ENCODE measurements at regions not wholly inside any gene's neighbourhood (a gene's known extent, or its start where the extent isn't known, plus 50 kb on each side); places are given as distances from the start of the nearest gene placed in this dataset.
"Not testable (repeated sequence)": the region's sequence is repeated elsewhere in the genome, so short reads cannot be mapped to it uniquely, and the experiment has no call there.

GRCh38 chr9:28423255-28423654 is 850.0 kb upstream of the C9orf72 start:
- Mint-ChIP-seq H3K9me3 (no peaks in the 10 kb centered on the region), H3K4me3 (no peak overlapping the region), H3K4me1 (no peaks in the 10 kb centered on the region), H3K27me3 (no peaks in the 10 kb centered on the region), H3K27ac (no peak overlapping the region), H3K36me3 (no peaks in the 10 kb centered on the region)
- CTCF ChIA-PET = no interaction called here
- no peak for DNase-seq

DNA sequence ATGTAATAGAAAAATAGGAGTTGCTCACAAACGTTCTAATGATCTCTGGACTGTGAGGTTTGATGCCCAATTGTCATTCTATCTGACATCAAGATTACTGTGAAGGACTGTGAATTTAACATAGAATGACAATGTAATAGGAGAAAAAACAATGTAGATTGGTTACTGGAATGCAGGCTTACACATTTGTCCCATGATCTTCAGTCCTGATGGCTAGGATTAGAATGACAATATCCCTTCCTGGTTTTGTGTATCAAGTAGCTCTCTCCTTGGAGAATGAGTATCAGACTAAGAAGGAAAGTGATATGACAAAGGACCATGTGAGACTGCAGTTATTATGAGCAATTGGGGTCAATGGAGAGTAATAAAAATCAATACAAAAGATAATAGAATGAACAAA is 862.2 kb upstream of the C9orf72 start:
- no peaks in the 10 kb centered on the region for H3K36me3 Mint-ChIP-seq
- H3K27me3 Mint-ChIP-seq = no peaks in the 10 kb centered on the region
- H3K27ac Mint-ChIP-seq = no peak overlapping the region
- CTCF ChIA-PET = no interaction called here
- no peak for DNase-seq
- H3K4me3 Mint-ChIP-seq = no peak overlapping the region
- peaks cover 5% of the 10 kb centered on the region for H3K9me3 Mint-ChIP-seq
- no peaks in the 10 kb centered on the region for H3K4me1 Mint-ChIP-seq

DNA sequence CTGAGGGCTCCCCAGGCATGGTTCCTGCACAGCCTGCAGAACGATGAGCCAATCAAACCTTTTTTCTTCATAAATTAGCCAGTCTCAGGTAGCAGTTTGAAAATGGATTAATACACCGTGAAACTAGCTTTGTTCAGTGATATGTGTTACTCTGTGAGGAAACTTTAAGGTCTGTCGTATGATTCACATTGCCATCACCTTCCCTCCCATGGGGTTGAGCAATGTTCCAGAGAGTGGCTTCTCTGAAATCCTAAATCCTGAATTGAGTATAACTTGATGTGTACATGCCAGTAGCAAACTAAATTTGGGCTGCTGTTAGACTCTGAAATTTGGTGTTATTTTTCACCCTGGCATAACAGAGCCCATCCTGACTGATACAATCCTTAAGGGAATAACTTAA is 866.4 kb upstream of the C9orf72 start:
- no peaks in the 10 kb centered on the region for H3K4me1 Mint-ChIP-seq
- H3K27me3 Mint-ChIP-seq = no peaks in the 10 kb centered on the region
- CTCF ChIA-PET = no interaction called here
- DNase-seq = no peak
- no peak overlapping the region for H3K4me3 Mint-ChIP-seq
- H3K36me3 Mint-ChIP-seq = no peaks in the 10 kb centered on the region
- peaks cover 9% of the 10 kb centered on the region for H3K9me3 Mint-ChIP-seq
- H3K27ac Mint-ChIP-seq = no peak overlapping the region

- no peaks in the 10 kb centered on the region for H3K4me1 Mint-ChIP-seq
- DNase-seq = no peak
- peaks cover 7% of the 10 kb centered on the region for H3K9me3 Mint-ChIP-seq
- CTCF ChIA-PET = no interaction called here
- no peak overlapping the region for H3K27ac Mint-ChIP-seq
- no peaks in the 10 kb centered on the region for H3K27me3 Mint-ChIP-seq
- H3K4me3 Mint-ChIP-seq = no peak overlapping the region
- H3K36me3 Mint-ChIP-seq = no peaks in the 10 kb centered on the region
Observed at GRCh38 chr9:28443461-28443860, 870.2 kb upstream of the C9orf72 start.

DNA sequence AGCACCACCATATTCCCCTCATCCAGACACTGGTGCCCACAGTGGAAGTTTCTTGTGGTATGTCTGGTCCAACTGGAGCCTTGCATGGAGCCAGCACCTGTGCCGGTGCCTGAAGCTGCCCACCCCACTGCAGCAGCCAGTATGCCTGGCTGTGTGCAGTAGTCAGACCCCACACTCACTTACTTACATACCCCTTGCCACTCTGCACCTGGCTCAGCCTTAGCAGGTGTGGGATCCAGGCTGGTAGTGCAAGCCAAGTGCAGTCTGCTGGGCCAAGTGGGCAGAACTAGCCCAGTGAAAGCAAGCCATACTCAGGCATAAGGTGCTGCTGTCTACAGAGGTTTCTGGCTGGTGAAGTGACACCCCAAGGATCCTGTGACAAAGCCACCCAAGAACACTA is 871.4 kb upstream of the C9orf72 start:
- H3K27me3 Mint-ChIP-seq = no peaks in the 10 kb centered on the region
- no peak for DNase-seq
- no peaks in the 10 kb centered on the region for H3K36me3 Mint-ChIP-seq
- CTCF ChIA-PET = no interaction called here
- no peak overlapping the region for H3K27ac Mint-ChIP-seq
- H3K4me1 Mint-ChIP-seq = no peaks in the 10 kb centered on the region
- no peak overlapping the region for H3K4me3 Mint-ChIP-seq
- peaks cover 7% of the 10 kb centered on the region for H3K9me3 Mint-ChIP-seq

DNA sequence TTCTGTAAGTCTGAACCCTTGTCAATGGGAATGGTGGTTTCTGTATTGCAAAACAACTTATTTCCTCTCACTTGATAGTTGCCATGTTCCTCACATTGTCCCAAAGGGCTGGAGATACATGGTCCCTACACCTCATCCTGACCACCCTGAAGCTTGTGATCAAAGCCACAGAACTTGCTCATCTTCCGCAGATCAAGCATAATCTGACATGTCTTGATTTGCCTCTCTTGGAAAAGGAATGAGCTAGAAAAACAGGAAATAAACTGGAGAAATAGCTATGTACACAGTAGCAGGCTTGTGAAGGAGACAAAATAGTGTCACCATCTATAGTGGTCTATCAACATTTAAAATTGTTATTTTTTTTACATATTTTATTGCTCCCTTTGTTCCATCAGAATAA is 871.9 kb upstream of the C9orf72 start:
- Mint-ChIP-seq H3K9me3 (peaks cover 7% of the 10 kb centered on the region), H3K27ac (no peak overlapping the region), H3K4me1 (no peaks in the 10 kb centered on the region), H3K4me3 (no peak overlapping the region), H3K36me3 (no peaks in the 10 kb centered on the region), H3K27me3 (no peaks in the 10 kb centered on the region)
- CTCF ChIA-PET = no interaction called here
- no peak for DNase-seq

DNA sequence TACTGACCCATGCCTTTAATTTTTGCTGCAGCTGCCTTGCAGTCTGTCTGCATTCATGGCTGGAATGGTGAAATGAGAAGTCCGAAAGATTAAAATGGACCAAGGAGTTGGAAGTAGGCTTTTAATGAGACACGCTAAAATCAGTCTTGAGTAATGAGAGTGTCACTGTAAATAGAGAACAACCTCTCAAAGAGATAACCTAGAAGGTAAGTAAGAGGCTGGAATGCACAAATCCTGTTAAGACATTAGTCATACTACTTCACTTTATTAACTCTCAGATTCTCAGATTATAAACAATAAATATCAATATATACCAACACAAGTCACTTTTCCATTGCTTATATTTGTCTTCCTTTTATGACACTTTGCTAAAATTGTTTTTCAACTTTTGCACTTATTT is 880.6 kb upstream of the C9orf72 start:
- no peak overlapping the region for H3K27ac Mint-ChIP-seq
- H3K9me3 Mint-ChIP-seq = no peaks in the 10 kb centered on the region
- no peaks in the 10 kb centered on the region for H3K27me3 Mint-ChIP-seq
- no peaks in the 10 kb centered on the region for H3K36me3 Mint-ChIP-seq
- no peaks in the 10 kb centered on the region for H3K4me1 Mint-ChIP-seq
- DNase-seq = no peak
- CTCF ChIA-PET = no interaction called here
- no peak overlapping the region for H3K4me3 Mint-ChIP-seq

GRCh38 chr9:28456861-28457260 is 883.6 kb upstream of the C9orf72 start:
- Mint-ChIP-seq H3K27me3 (no peaks in the 10 kb centered on the region), H3K4me3 (no peak overlapping the region), H3K9me3 (no peaks in the 10 kb centered on the region), H3K27ac (no peak overlapping the region), H3K4me1 (no peaks in the 10 kb centered on the region), H3K36me3 (no peaks in the 10 kb centered on the region)
- DNase-seq = no peak
- CTCF ChIA-PET = no interaction called here

GRCh38 chr9:28464481-28465216 is 891.4 kb upstream of the C9orf72 start:
- CTCF ChIA-PET = no interaction called here
- Mint-ChIP-seq H3K27ac (no peak overlapping the region), H3K9me3 (peaks cover 3% of the 10 kb centered on the region), H3K4me3 (no peak overlapping the region), H3K36me3 (no peaks in the 10 kb centered on the region), H3K27me3 (no peaks in the 10 kb centered on the region), H3K4me1 (no peaks in the 10 kb centered on the region)
- DNase-seq = no peak

DNA sequence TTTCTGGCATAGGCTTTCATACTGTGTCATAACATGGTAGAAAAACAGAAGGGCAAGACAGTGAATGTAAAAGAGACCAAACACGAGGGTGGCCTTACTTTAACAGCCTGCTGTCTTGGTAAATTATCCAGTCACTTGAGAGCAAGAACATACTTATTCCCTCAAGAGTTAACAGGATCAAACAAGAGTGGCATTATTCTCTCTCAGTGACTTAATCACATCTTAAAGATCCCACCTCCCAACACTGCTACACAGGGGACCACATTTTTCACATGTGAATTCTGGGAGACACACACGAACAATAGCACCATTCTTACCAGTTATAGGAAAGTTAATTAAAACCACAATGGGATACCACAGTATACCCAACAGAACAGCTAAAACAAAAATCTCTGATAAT is 898.0 kb upstream of the C9orf72 start:
- Mint-ChIP-seq H3K9me3 (no peaks in the 10 kb centered on the region), H3K4me1 (no peaks in the 10 kb centered on the region), H3K4me3 (no peak overlapping the region), H3K27ac (no peak overlapping the region), H3K27me3 (no peaks in the 10 kb centered on the region), H3K36me3 (no peaks in the 10 kb centered on the region)
- no peak for DNase-seq
- CTCF ChIA-PET = no interaction called here

- H3K4me3 Mint-ChIP-seq = no peak overlapping the region
- no peaks in the 10 kb centered on the region for H3K9me3 Mint-ChIP-seq
- H3K36me3 Mint-ChIP-seq = no peaks in the 10 kb centered on the region
- H3K27ac Mint-ChIP-seq = no peak overlapping the region
- no peaks in the 10 kb centered on the region for H3K4me1 Mint-ChIP-seq
- DNase-seq = no peak
- no peaks in the 10 kb centered on the region for H3K27me3 Mint-ChIP-seq
- CTCF ChIA-PET = interaction anchor here (0.6 kb wide), 1 partner anchor 29 kb away, joined by 3 read pairs; no protein-coding TSS in a partner anchor
Observed at GRCh38 chr9:28487561-28487960, 914.3 kb upstream of the C9orf72 start.

GRCh38 chr9:28491121-28491520 is 917.8 kb upstream of the C9orf72 start:
- H3K4me1 Mint-ChIP-seq = no peaks in the 10 kb centered on the region

DNA sequence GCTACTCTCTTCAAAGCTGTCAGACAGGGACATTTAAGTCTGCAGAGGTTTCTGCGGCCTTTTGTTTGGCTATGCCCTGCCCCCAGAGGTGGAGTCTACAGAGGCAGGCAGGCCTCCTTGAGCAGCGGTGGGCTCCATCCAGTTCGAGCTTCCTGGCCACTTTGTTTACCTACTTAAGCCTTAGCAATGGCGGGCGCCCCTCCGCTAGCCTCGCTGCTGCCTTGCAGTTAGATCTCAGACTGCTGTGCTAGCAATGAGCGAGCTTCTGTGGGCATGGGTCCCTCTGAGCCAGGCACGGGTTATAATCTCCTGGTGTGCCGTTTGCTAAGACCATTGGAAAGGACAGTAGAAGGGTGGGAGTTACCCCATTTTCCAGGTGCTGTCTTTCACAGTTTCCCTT is 924.9 kb upstream of the C9orf72 start:
- CTCF ChIA-PET, H3K27me3 Mint-ChIP-seq, H3K27ac Mint-ChIP-seq, H3K4me1 Mint-ChIP-seq, H3K9me3 Mint-ChIP-seq, H3K4me3 Mint-ChIP-seq, DNase-seq, H3K36me3 Mint-ChIP-seq: not testable (repeated sequence)

More at GRCh38 chr9:28491121-28491520, 917.8 kb upstream of the C9orf72 start:
- Mint-ChIP-seq H3K27ac (no peak overlapping the region), H3K4me3 (no peak overlapping the region), H3K36me3 (no peaks in the 10 kb centered on the region), H3K27me3 (no peaks in the 10 kb centered on the region), H3K9me3 (peaks cover 1% of the 10 kb centered on the region)
- DNase-seq = no peak
- CTCF ChIA-PET = no interaction called here

GRCh38 chr9:28502189-28502588 is 928.9 kb upstream of the C9orf72 start:
- Mint-ChIP-seq H3K27me3 (no peaks in the 10 kb centered on the region), H3K36me3 (no peaks in the 10 kb centered on the region), H3K9me3 (peaks cover 1% of the 10 kb centered on the region), H3K4me3 (no peak overlapping the region), H3K27ac (no peak overlapping the region), H3K4me1 (no peaks in the 10 kb centered on the region)
- CTCF ChIA-PET = no interaction called here
- DNase-seq = no peak

DNA sequence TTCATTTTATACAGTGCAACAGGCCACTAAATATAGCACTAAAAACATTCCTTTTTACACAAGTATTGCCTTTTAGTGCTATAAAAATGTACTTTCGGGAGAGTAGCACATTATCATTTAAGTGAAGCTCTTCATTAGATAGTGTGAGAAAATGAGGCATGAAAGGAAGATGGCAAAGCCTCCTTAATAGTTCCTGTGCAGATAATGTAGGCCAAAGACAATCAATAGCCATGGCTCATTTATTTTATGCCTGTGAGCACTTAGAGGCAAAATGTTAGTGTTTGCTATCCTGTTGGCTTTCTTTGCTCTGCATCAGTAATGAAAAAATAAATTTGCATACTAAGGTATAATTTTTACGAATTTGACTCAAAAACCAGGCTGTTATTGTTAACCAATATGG is 929.5 kb upstream of the C9orf72 start:
- Mint-ChIP-seq H3K27ac (no peak overlapping the region), H3K27me3 (no peaks in the 10 kb centered on the region), H3K4me3 (no peak overlapping the region), H3K4me1 (no peaks in the 10 kb centered on the region), H3K36me3 (no peaks in the 10 kb centered on the region), H3K9me3 (no peaks in the 10 kb centered on the region)
- no peak for DNase-seq
- CTCF ChIA-PET = no interaction called here

GRCh38 chr9:28503573-28503972 is 930.3 kb upstream of the C9orf72 start:
- Mint-ChIP-seq H3K27me3 (no peaks in the 10 kb centered on the region), H3K9me3 (no peaks in the 10 kb centered on the region), H3K27ac (no peak overlapping the region), H3K4me3 (no peak overlapping the region), H3K4me1 (no peaks in the 10 kb centered on the region), H3K36me3 (no peaks in the 10 kb centered on the region)
- CTCF ChIA-PET = no interaction called here
- DNase-seq = no peak

Measured in activated naive CD4-positive, alpha-beta T cell treated with anti-CD3 and anti-CD28 coated beads, Interleukin-2, amount 10 ng/mL, durations not matched to agents 7 days and 5 days (primary cell).